Memory B cell (primary cell): ENCODE measurements at regions not wholly inside any gene's neighbourhood (a gene's known extent, or its start where the extent isn't known, plus 50 kb on each side); places are given as distances from the start of the nearest gene placed in this dataset.
A peak's percentile ranks its signal among the peaks of the same experiment; 100 is the strongest.

Source experiments
- ATAC-seq: fragments of 150-1000 bp; cut with Tn5 transposase; 2 replicates; pipeline ENCODE4 v1.10.0; 2021; ENCODE audit warnings: low read depth, mild to moderate bottlenecking, moderate library complexity
- DNase-seq, 2 donors: peaks; one replicate each; pipeline ENCODE4 v3.0.0; 2022; ENCODE audit warnings: low spot score in 2 of 2
- H3K27ac Mint-ChIP-seq: one replicate; pipeline ENCODE4 v1.8.0; 2022; ENCODE audit warnings: mild to moderate bottlenecking, moderate library complexity, mixed read lengths
- H3K27me3 Mint-ChIP-seq: one replicate; pipeline ENCODE4 v1.8.0; 2022; ENCODE audit warnings: mixed read lengths
- H3K36me3 Mint-ChIP-seq: one replicate; pipeline ENCODE4 v1.8.0; 2022; ENCODE audit warnings: mild to moderate bottlenecking, mixed read lengths
- H3K4me1 Mint-ChIP-seq: one replicate; pipeline ENCODE4 v1.8.0; 2022; ENCODE audit warnings: mixed read lengths
- H3K4me3 Mint-ChIP-seq: one replicate; pipeline ENCODE4 v1.8.0; 2022; ENCODE audit warnings: mild to moderate bottlenecking, moderate library complexity, mixed read lengths
- H3K9me3 Mint-ChIP-seq: one replicate; pipeline ENCODE4 v1.8.0; 2022; ENCODE audit warnings: mixed read lengths

- Mint-ChIP-seq H3K4me1 (peaks cover 27% of the 10 kb centered on the region), H3K36me3 (peaks cover 10% of the 10 kb centered on the region), H3K27ac (peak overlapping the region; percentile 2), H3K9me3 (peaks cover 5% of the 10 kb centered on the region), H3K4me3 (no peak overlapping the region), H3K27me3 (no peaks in the 10 kb centered on the region)
- no peak for ATAC-seq
- DNase-seq = no peak
Measured at GRCh38 chr14:49946320-49947141, 53.6 kb downstream of the ARF6 start.

GRCh38 chr14:49947506-49947905, 54.6 kb downstream of the ARF6 start:
- Mint-ChIP-seq H3K27ac (no peak overlapping the region), H3K9me3 (peaks cover 4% of the 10 kb centered on the region), H3K4me3 (no peak overlapping the region), H3K27me3 (no peaks in the 10 kb centered on the region), H3K4me1 (peaks cover 27% of the 10 kb centered on the region), H3K36me3 (peaks cover 8% of the 10 kb centered on the region)
- ATAC-seq (no peak), DNase-seq (no peak)

- no peak overlapping the region for H3K27ac Mint-ChIP-seq
- ATAC-seq (no peak), DNase-seq (no peak)
- H3K4me1 Mint-ChIP-seq = peaks cover 20% of the 10 kb centered on the region
- H3K9me3 Mint-ChIP-seq = no peaks in the 10 kb centered on the region
- H3K36me3 Mint-ChIP-seq = peaks cover 3% of the 10 kb centered on the region
- H3K4me3 Mint-ChIP-seq = no peak overlapping the region
- no peaks in the 10 kb centered on the region for H3K27me3 Mint-ChIP-seq
Measured at GRCh38 chr14:49950275-49951228, 57.7 kb downstream of the ARF6 start.

- Mint-ChIP-seq H3K4me1 (peaks cover 17% of the 10 kb centered on the region), H3K9me3 (no peaks in the 10 kb centered on the region), H3K27ac (no peak overlapping the region), H3K36me3 (peaks cover 3% of the 10 kb centered on the region), H3K4me3 (no peak overlapping the region), H3K27me3 (no peaks in the 10 kb centered on the region)
- DNase-seq = no peak
- ATAC-seq = no peak
Measured at GRCh38 chr14:49951229-49951607, 58.3 kb downstream of the ARF6 start.

GRCh38 chr14:49951691-49952345, 58.9 kb downstream of the ARF6 start:
- DNase-seq (no peak), ATAC-seq (no peak)
- Mint-ChIP-seq H3K9me3 (no peaks in the 10 kb centered on the region), H3K4me3 (no peak overlapping the region), H3K27me3 (no peaks in the 10 kb centered on the region), H3K4me1 (peaks cover 14% of the 10 kb centered on the region), H3K27ac (no peak overlapping the region), H3K36me3 (peaks cover 3% of the 10 kb centered on the region)

- Mint-ChIP-seq H3K4me1 (peaks cover 22% of the 10 kb centered on the region), H3K36me3 (peaks cover 3% of the 10 kb centered on the region), H3K27me3 (no peaks in the 10 kb centered on the region), H3K9me3 (no peaks in the 10 kb centered on the region), H3K27ac (no peak overlapping the region), H3K4me3 (no peak overlapping the region)
- DNase-seq (no peak), ATAC-seq (no peak)
Measured at GRCh38 chr14:49953196-49953595, 60.3 kb downstream of the ARF6 start.

- no peak for ATAC-seq
- no peak overlapping the region for H3K4me3 Mint-ChIP-seq
- no peak for DNase-seq
- H3K9me3 Mint-ChIP-seq = no peaks in the 10 kb centered on the region
- H3K36me3 Mint-ChIP-seq = no peaks in the 10 kb centered on the region
- no peaks in the 10 kb centered on the region for H3K27me3 Mint-ChIP-seq
- peaks cover 18% of the 10 kb centered on the region for H3K4me1 Mint-ChIP-seq
- H3K27ac Mint-ChIP-seq = no peak overlapping the region
Measured at GRCh38 chr14:49954171-49954631, 61.3 kb downstream of the ARF6 start.

GRCh38 chr14:49955024-49955423, 62.1 kb downstream of the ARF6 start:
- no peak for ATAC-seq
- no peak for DNase-seq
- H3K36me3 Mint-ChIP-seq = no peaks in the 10 kb centered on the region
- peaks cover 23% of the 10 kb centered on the region for H3K4me1 Mint-ChIP-seq
- H3K27me3 Mint-ChIP-seq = no peaks in the 10 kb centered on the region
- H3K27ac Mint-ChIP-seq = no peak overlapping the region
- H3K9me3 Mint-ChIP-seq = no peaks in the 10 kb centered on the region
- no peak overlapping the region for H3K4me3 Mint-ChIP-seq

GRCh38 chr14:49957089-49957852, 64.4 kb downstream of the ARF6 start:
- no peak overlapping the region for H3K4me3 Mint-ChIP-seq
- peaks cover 34% of the 10 kb centered on the region for H3K4me1 Mint-ChIP-seq
- H3K27me3 Mint-ChIP-seq = no peaks in the 10 kb centered on the region
- H3K36me3 Mint-ChIP-seq = no peaks in the 10 kb centered on the region
- no peaks in the 10 kb centered on the region for H3K9me3 Mint-ChIP-seq
- H3K27ac Mint-ChIP-seq = peak overlapping the region; percentile 23
- DNase-seq (no peak), ATAC-seq (no peak)

GRCh38 chr14:49959822-49960408, 67.0 kb downstream of the ARF6 start:
- ATAC-seq (peak; percentile 81), DNase-seq (peak; percentile 20 to 37)
- Mint-ChIP-seq H3K4me1 (peaks cover 52% of the 10 kb centered on the region), H3K9me3 (no peaks in the 10 kb centered on the region), H3K36me3 (no peaks in the 10 kb centered on the region), H3K27me3 (no peaks in the 10 kb centered on the region), H3K4me3 (peak overlapping the region; percentile 79), H3K27ac (peak overlapping the region; percentile 90)

- Mint-ChIP-seq H3K27ac (peak overlapping the region; percentile 90), H3K27me3 (no peaks in the 10 kb centered on the region)
Measured at GRCh38 chr14:49960453-49960852, 67.6 kb downstream of the ARF6 start.

GRCh38 chr14:49961270-49962222, 68.7 kb downstream of the ARF6 start:
- Mint-ChIP-seq H3K27ac (peak overlapping the region; percentile 90), H3K4me3 (peak overlapping the region; percentile 31), H3K4me1 (peaks cover 61% of the 10 kb centered on the region), H3K27me3 (no peaks in the 10 kb centered on the region), H3K9me3 (no peaks in the 10 kb centered on the region), H3K36me3 (peaks cover under 1% of the 10 kb centered on the region)
- DNase-seq (peak in 1 of 2 donors; percentile 17), ATAC-seq (no peak)

More at GRCh38 chr14:49960453-49960852, 67.6 kb downstream of the ARF6 start:
- Mint-ChIP-seq H3K9me3 (no peaks in the 10 kb centered on the region), H3K36me3 (no peaks in the 10 kb centered on the region), H3K4me3 (peak overlapping the region; percentile 62), H3K4me1 (peaks cover 53% of the 10 kb centered on the region)
- ATAC-seq (peak; percentile 28), DNase-seq (no peak)
